H1 (cell line): ENCODE measurements at regions not wholly inside any gene's neighbourhood (a gene's known extent, or its start where the extent isn't known, plus 50 kb on each side); places are given as distances from the start of the nearest gene placed in this dataset.

Experiments
- POLR2A ChIP-seq, 2 experiments: IDR thresholded peaks; 1 replicate in 1 of 2; 2 replicates in 1 of 2; pipeline ENCODE4 v1.6.1; 2011; ENCODE audit warnings: low read depth in 2 of 2, low read length in 2 of 2, mild to moderate bottlenecking in 2 of 2; ENCODE audit errors: control extremely low read depth in 1 of 2
- TCF12 ChIP-seq: IDR thresholded peaks from 2 replicates; pipeline ENCODE4 v1.6.1; 2011; ENCODE audit warnings: low read depth, mild to moderate bottlenecking, low read length
- TF ChIP-seq, protein P1 (sequence below), 3 experiments: IDR thresholded peaks; 1 replicate in 2 of 3; 2 replicates in 1 of 3; pipeline versions ENCODE4 v1.5.1 to v1.6.1; 2011; ENCODE audit warnings: low read length in 3 of 3, mild to moderate bottlenecking in 3 of 3, inconsistent platforms in 2 of 3, low read depth in 1 of 3, moderate library complexity in 1 of 3; ENCODE audit not compliant: insufficient read depth in 1 of 3; ENCODE audit errors: control extremely low read depth in 1 of 3

DNA sequence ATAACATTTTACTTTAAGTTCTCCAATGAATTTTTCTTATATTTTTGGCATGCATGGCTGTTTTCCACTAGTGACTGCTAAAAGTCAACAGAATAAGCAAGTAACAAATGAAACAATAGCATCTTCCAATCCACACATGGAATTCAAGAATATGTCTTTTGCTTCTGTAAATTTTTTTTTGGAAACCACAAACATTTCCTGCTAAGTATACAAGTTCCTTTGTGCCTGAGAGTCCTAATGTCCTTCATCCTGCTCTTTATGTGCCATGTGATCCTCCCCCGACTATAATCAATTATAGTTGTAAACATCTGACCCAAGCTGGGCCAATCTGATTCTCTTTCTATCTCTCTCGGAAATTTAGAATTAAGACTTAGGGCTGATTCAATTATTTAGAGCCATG, 61.2 kb downstream of the PPP1R3C start:
- TF ChIP-seq, protein P1, sequence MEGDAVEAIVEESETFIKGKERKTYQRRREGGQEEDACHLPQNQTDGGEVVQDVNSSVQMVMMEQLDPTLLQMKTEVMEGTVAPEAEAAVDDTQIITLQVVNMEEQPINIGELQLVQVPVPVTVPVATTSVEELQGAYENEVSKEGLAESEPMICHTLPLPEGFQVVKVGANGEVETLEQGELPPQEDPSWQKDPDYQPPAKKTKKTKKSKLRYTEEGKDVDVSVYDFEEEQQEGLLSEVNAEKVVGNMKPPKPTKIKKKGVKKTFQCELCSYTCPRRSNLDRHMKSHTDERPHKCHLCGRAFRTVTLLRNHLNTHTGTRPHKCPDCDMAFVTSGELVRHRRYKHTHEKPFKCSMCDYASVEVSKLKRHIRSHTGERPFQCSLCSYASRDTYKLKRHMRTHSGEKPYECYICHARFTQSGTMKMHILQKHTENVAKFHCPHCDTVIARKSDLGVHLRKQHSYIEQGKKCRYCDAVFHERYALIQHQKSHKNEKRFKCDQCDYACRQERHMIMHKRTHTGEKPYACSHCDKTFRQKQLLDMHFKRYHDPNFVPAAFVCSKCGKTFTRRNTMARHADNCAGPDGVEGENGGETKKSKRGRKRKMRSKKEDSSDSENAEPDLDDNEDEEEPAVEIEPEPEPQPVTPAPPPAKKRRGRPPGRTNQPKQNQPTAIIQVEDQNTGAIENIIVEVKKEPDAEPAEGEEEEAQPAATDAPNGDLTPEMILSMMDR (IDR thresholded peaks at IDR 0.05; ENCODE audit: control extremely low read depth in 1 of 3, insufficient read depth in 1 of 3, low read depth in 1 of 3, low read length in 3 of 3) = no peak
- TF ChIP-seq TCF12 (no peak), POLR2A (IDR thresholded peaks at IDR 0.05; ENCODE audit: control extremely low read depth in 1 of 2, low read depth in 2 of 2, low read length in 2 of 2) (no peak)
